Spleen (tissue), 11 donors: ENCODE measurements at regions not wholly inside any gene's neighbourhood (a gene's known extent, or its start where the extent isn't known, plus 50 kb on each side); places are given as distances from the start of the nearest gene placed in this dataset.

Experiments
- DNase-seq: peaks from one replicate; pipeline ENCODE4 v3.0.0-alpha.2; 2020
- H3K27ac ChIP-seq, 8 donors: fragments of 200-600 bp; sonication (generic) in 7 of 8; 1 replicate in 4 of 8; 2 replicates in 4 of 8; pipeline versions ENCODE4 v1.5.0 to v1.8.0; 2016 to 2021; ENCODE audit warnings: inconsistent platforms in 4 of 8, mild to moderate bottlenecking in 4 of 8, moderate library complexity in 1 of 8
- H3K27me3 ChIP-seq, 7 donors: fragments of 200-600 bp; sonication (generic) in 6 of 7; replicated peaks in 1 of 7; 1 replicate in 4 of 7; 2 replicates in 3 of 7; pipeline versions ENCODE4 v1.5.0 to v1.8.0; 2016 to 2021; ENCODE audit warnings: inconsistent platforms in 3 of 7, mild to moderate bottlenecking in 1 of 7
- H3K36me3 ChIP-seq, 6 donors: fragments of 200-600 bp; sonication (generic) in 5 of 6; 1 replicate in 4 of 6; 2 replicates in 2 of 6; pipeline versions ENCODE4 v1.5.0 to v1.8.0; 2016 to 2021; ENCODE audit warnings: inconsistent platforms in 2 of 6
- H3K4me1 ChIP-seq, 6 donors: fragments of 200-600 bp; sonication (generic) in 5 of 6; 1 replicate in 3 of 6; 2 replicates in 3 of 6; pipeline versions ENCODE4 v1.5.0 to v1.8.0; 2016 to 2021; ENCODE audit warnings: inconsistent platforms in 3 of 6
- H3K4me3 ChIP-seq, 8 donors: fragments of 200-600 bp; sonication (generic) in 7 of 8; 1 replicate in 4 of 8; 2 replicates in 4 of 8; pipeline versions ENCODE4 v1.5.0 to v1.8.0; 2016 to 2021; ENCODE audit warnings: inconsistent platforms in 4 of 8, mild to moderate bottlenecking in 4 of 8, moderate library complexity in 2 of 8
- H3K9me3 ChIP-seq, 8 donors: fragments of 200-600 bp; sonication (generic) in 7 of 8; 1 replicate in 4 of 8; 2 replicates in 4 of 8; pipeline versions ENCODE4 v1.5.0 to v1.8.0; 2016 to 2021; ENCODE audit warnings: inconsistent platforms in 4 of 8
- POLR2A ChIP-seq, 3 donors: fragments of 450-650 bp; IDR thresholded peaks; one replicate each; pipeline ENCODE4 v1.5.1; 2017; ENCODE audit warnings: antibody characterized with exemption in 3 of 3, mild to moderate bottlenecking in 1 of 3
- POLR2AphosphoS5 ChIP-seq, 3 donors: sonication (generic); formaldehyde crosslinking; IDR thresholded peaks; one replicate each; pipeline ENCODE4 v1.5.1; 2017; ENCODE audit warnings: antibody characterized with exemption in 3 of 3
- WGBS, 5 donors: extraction: QIAGEN DNeasy Blood & Tissue Kit in 3 of 5; methylation state at CpG; one replicate each; pipeline versions ENCODE4 v1.1.5 to v1.1.7; 2013 to 2018; 5-methylcytosine and 5-hydroxymethylcytosine counted together
- intact Hi-C: fragments of 100-400 bp; cut with DNase I; formaldehyde crosslinking; loops from one replicate; pipeline ENCODE4 v1.15.0; 2023; ENCODE audit warnings: low total_unique reads
- TF ChIP-seq, protein P1 (sequence below), 11 experiments: fragments of 200-600 bp in 7 of 11; fragments of 450-650 bp in 4 of 11; sonication (generic) in 4 of 11; IDR thresholded peaks in 8 of 11; conservative IDR thresholded peaks in 3 of 11; 1 replicate in 7 of 11; 2 replicates in 4 of 11; pipeline versions ENCODE4 v1.4.0 to v1.8.0; 2016 to 2021; ENCODE audit warnings: antibody characterized with exemption in 11 of 11, inconsistent platforms in 4 of 11, mild to moderate bottlenecking in 1 of 11
- donor health status: healthy with polysubstance abuse.
- donor health status: DM: no; HTN: no; CAD: no; lungs with moderate emphysema.
- donor health status: DM: no; HTN: no; CAD: no.
- donor health status: Bipolar disorder and iron deficiency.
- donor health status: healthy.
- donor health status: DM: no; HTN: no; CAD: no.
- donor health status: DM: yes; HTN: yes; CAD: no.

DNA sequence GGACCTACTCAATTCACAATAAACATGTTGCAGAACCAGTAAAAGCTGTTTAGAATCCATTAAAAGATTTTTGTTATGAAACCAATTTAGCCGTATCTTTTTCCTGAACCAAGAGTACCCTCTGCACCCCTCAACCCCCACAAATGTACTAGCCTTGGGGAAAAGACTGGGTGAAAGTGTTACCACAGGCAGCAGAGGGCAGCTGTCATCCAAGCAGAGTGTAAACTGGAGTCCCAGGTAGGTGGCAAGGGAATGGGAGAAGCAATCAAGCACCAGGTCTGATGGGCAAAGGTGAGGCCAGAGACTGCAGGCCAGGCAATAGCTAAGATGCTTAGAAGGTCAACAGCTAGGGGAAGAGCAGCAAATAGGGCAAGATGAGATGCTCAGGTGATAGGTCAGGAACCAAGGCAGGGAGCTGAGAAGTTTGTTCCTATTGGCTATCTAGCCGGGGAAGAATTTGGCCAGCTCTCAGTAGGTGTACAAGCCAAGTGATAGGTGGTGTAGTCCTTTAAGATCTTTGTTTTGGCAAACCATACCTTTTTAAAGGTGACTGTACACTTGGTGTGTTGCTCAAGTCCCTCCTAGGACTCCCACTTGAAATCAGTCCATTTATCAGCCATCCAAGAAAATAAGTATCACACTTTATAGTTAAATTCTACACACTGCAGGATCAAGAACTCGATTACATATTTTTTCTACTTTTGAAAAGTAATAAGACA, 77.8 kb upstream of the CCDC112 start:
- H3K9me3 ChIP-seq: no peaks in the 10 kb centered on the region
- intact Hi-C loops: no loop called here
- 86 to 96% (median 94%) methylated on average over 3 of the region's 3 CpGs for WGBS, 5 donors

DNA sequence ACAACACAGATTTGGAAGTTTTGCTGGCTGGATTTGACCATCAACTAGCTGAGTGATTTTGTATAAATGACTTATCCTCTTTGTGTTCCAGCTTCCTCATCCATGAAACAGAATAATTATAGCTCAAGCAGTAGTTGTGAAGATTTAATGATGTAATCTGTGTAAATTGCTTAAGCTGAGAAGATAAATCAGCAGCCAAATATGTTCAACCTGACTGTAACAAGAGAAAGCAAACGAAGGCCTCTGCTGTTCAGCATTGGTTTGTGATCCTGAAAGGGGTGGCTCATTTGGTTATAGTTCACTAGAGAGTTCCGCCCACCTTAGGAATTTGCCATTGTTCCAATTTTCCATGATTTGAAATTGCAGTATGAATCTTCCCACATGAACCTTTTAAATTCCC, 75.7 kb upstream of the CCDC112 start:
- TF ChIP-seq, protein P1, sequence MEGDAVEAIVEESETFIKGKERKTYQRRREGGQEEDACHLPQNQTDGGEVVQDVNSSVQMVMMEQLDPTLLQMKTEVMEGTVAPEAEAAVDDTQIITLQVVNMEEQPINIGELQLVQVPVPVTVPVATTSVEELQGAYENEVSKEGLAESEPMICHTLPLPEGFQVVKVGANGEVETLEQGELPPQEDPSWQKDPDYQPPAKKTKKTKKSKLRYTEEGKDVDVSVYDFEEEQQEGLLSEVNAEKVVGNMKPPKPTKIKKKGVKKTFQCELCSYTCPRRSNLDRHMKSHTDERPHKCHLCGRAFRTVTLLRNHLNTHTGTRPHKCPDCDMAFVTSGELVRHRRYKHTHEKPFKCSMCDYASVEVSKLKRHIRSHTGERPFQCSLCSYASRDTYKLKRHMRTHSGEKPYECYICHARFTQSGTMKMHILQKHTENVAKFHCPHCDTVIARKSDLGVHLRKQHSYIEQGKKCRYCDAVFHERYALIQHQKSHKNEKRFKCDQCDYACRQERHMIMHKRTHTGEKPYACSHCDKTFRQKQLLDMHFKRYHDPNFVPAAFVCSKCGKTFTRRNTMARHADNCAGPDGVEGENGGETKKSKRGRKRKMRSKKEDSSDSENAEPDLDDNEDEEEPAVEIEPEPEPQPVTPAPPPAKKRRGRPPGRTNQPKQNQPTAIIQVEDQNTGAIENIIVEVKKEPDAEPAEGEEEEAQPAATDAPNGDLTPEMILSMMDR (IDR thresholded peaks at IDR 0.05 in 8 of 11, conservative IDR thresholded peaks at IDR 0.05 in 3 of 11): no peak
- TF ChIP-seq POLR2A (IDR thresholded peaks at IDR 0.05): no peak
- 81 to 86% (median 83%) methylated on average over 2 of the region's 2 CpGs for WGBS, 5 donors

More for the DNA sequence above, 77.8 kb upstream of the CCDC112 start:
- Histone ChIP-seq H3K27ac (no peak overlapping the region), H3K4me1 (no peaks in the 10 kb centered on the region), H3K4me3 (no peak overlapping the region), H3K27me3 (no peaks in the 10 kb centered on the region), H3K36me3 (no peaks in the 10 kb centered on the region)
- TF ChIP-seq, protein P1 (IDR thresholded peaks at IDR 0.05 in 8 of 11, conservative IDR thresholded peaks at IDR 0.05 in 3 of 11): no peak
- TF ChIP-seq POLR2A (IDR thresholded peaks at IDR 0.05) (no peak), POLR2AphosphoS5 (IDR thresholded peaks at IDR 0.05) (no peak)
- DNase-seq: no peak

DNA sequence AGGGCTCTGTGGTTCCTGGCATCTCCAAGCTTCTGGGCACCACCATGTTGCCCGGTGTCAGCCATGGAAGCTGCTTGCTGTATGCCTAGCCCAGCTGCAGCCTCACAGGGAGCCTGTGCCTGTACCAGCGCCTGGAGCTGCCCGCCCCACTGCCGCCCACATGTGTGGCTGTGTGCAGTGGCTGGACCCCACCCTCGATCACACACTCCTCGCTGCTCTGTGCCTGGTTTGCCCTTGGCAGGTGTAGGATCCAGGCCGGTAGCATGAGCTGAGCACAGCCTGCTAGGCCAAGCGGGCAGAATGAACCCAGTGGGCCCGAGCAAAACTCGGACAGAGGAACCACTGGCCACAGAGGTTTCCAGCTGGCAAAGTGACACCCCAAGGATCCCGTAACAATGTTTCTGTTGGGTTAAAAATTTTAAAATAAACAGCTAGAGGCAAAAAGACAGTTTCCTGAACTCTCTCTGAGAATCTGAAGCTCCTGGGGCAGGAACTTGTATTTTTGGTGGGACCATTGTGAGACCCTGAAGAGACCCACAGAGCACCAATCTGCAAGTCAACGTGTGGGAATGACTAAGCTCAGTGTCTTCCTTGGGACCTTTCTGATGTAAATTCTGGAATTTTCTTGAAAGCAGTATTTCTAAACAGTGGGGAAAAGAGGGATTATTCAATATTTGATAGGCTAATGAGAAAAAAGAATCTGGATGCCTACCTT, 73.1 kb upstream of the CCDC112 start:
- TF ChIP-seq POLR2A (IDR thresholded peaks at IDR 0.05): no peak
- TF ChIP-seq POLR2AphosphoS5 (IDR thresholded peaks at IDR 0.05): no peak
- TF ChIP-seq, protein P1 (IDR thresholded peaks at IDR 0.05 in 8 of 11, conservative IDR thresholded peaks at IDR 0.05 in 3 of 11): no peak
- WGBS, 5 donors: 78 to 93% (median 90%) methylated on average over 8 to 12 of the region's 12 CpGs

More for the DNA sequence above, 75.7 kb upstream of the CCDC112 start:
- no peaks in the 10 kb centered on the region for H3K9me3 ChIP-seq
- no peak for DNase-seq
- H3K27me3 ChIP-seq: no peaks in the 10 kb centered on the region
- H3K36me3 ChIP-seq: no peaks in the 10 kb centered on the region
- no peak overlapping the region for H3K4me3 ChIP-seq
- H3K27ac ChIP-seq: no peak overlapping the region
- intact Hi-C loops: no loop called here
- H3K4me1 ChIP-seq: no peaks in the 10 kb centered on the region

DNA sequence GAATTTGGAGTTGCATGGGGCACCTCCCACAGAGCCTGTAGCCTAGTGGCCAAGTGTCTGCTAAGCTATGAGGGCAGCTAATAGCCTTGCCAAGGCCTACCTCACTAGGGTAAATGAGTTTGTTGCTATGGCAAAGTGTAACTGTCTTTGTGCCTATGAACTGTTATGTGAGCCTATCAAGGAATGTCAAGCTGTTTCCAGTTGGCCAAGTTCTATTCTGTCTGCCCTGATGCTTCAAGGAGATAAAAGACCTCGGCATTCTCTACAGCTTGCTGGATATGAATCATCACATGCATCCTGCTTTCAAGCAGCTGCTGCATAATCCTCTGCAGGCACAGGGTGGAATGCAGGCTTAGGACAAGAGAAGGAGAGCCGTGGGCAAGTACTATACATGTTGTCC, 69.8 kb upstream of the CCDC112 start:
- intact Hi-C loops: no loop called here

More for the DNA sequence above, 73.1 kb upstream of the CCDC112 start:
- H3K9me3 ChIP-seq: no peaks in the 10 kb centered on the region
- H3K4me1 ChIP-seq: no peaks in the 10 kb centered on the region
- no peaks in the 10 kb centered on the region for H3K36me3 ChIP-seq
- no peak overlapping the region for H3K4me3 ChIP-seq
- intact Hi-C loops: no loop called here
- H3K27me3 ChIP-seq: peaks cover 0 to 6% (median 0%) of the 10 kb centered on the region in 7 donors
- no peak overlapping the region for H3K27ac ChIP-seq
- no peak for DNase-seq

More for the DNA sequence above, 69.8 kb upstream of the CCDC112 start:
- Histone ChIP-seq H3K36me3 (no peaks in the 10 kb centered on the region), H3K4me1 (no peaks in the 10 kb centered on the region), H3K4me3 (no peak overlapping the region), H3K27ac (no peak overlapping the region), H3K9me3 (no peaks in the 10 kb centered on the region), H3K27me3 (peaks cover 0 to 6% (median 0%) of the 10 kb centered on the region in 7 donors)
- DNase-seq: no peak
- WGBS, 5 donors: 45 to 72% (median 53%) methylated on average over 2 of the region's 2 CpGs
- TF ChIP-seq, protein P1 (IDR thresholded peaks at IDR 0.05 in 8 of 11, conservative IDR thresholded peaks at IDR 0.05 in 3 of 11): no peak
- TF ChIP-seq POLR2AphosphoS5 (IDR thresholded peaks at IDR 0.05) (no peak), POLR2A (IDR thresholded peaks at IDR 0.05) (no peak)
